ENCODE measurements at regions not wholly inside any gene's neighbourhood (a gene's known extent, or its start where the extent isn't known, plus 50 kb on each side); places are given as distances from the start of the nearest gene placed in this dataset.

- H3K4me1 Mint-ChIP-seq = no peaks in the 10 kb centered on the region
- Histone ChIP-seq H3K4me2 (replicated peaks; ENCODE audit: extremely low read depth, low read length, poor library complexity, severe bottlenecking) (no peak overlapping the region), H3K4me3 (replicated peaks in 1 of 3; ENCODE audit: low read depth in 2 of 3, low read length in 3 of 3) (no peak overlapping the region), H3K4me1 (ENCODE audit: control insufficient read depth in 1 of 2, insufficient read depth in 2 of 2, low read length in 2 of 2) (no peaks in the 10 kb centered on the region), H3K9me3 (replicated peaks in 1 of 2; ENCODE audit: control insufficient read depth in 1 of 2, insufficient read depth in 1 of 2, low read length in 2 of 2) (no peaks in the 10 kb centered on the region), H3K27ac (ENCODE audit: low read depth in 1 of 2, low read length in 2 of 2) (no peak overlapping the region), H3K36me3 (replicated peaks in 1 of 2; ENCODE audit: control insufficient read depth in 1 of 2, insufficient read depth in 2 of 2, low read length in 2 of 2) (no peaks in the 10 kb centered on the region), H2AFZ (ENCODE audit: insufficient read depth, low read depth, low read length, poor library complexity, severe bottlenecking) (no peak overlapping the region), H3K79me2 (ENCODE audit: insufficient read depth, low read length) (no peaks in the 10 kb centered on the region), H3K9ac (ENCODE audit: insufficient read depth, low read length, poor library complexity, severe bottlenecking) (no peak overlapping the region), H3K27me3 (ENCODE audit: control insufficient read depth in 2 of 2, insufficient read depth in 2 of 2, low read length in 2 of 2) (no peaks in the 10 kb centered on the region), H4K20me1 (ENCODE audit: insufficient read depth, low read length) (no peaks in the 10 kb centered on the region)
- no peak overlapping the region for H3K27ac Mint-ChIP-seq
- intact Hi-C loops (cut with micrococcal nuclease) = no loop called here
- no peak for DNase-seq
- no peak overlapping the region for H3K4me3 Mint-ChIP-seq
- no peaks in the 10 kb centered on the region for H3K27me3 Mint-ChIP-seq (ENCODE audit: low read depth in 3 of 3)
- H3K9me3 Mint-ChIP-seq = peaks cover 3 to 15% (median 8%) of the 10 kb centered on the region in 7 donors
- no peak for TF ChIP-seq CTCF (IDR thresholded peaks at IDR 0.05)
- H3K36me3 Mint-ChIP-seq = peaks cover 0 to 2% of the 10 kb centered on the region in 2 donors
These were observed 217.1 kb downstream of the OTOL1 start for GRCh38 chr3:161713731-161714130.

GRCh38 chr3:161731968-161732367, 235.4 kb downstream of the OTOL1 start:
- Mint-ChIP-seq H3K27me3 (ENCODE audit: low read depth in 3 of 3) (no peaks in the 10 kb centered on the region), H3K36me3 (no peaks in the 10 kb centered on the region), H3K4me1 (peaks cover 9% of the 10 kb centered on the region), H3K9me3 (peaks cover 0 to 2% (median 0%) of the 10 kb centered on the region in 7 donors), H3K4me3 (no peak overlapping the region), H3K27ac (no peak overlapping the region)
- H3K9ac ChIP-seq (ENCODE audit: insufficient read depth, low read length, poor library complexity, severe bottlenecking) = no peak overlapping the region
- no peak overlapping the region for H3K27ac ChIP-seq (ENCODE audit: low read depth in 1 of 2, low read length in 2 of 2)
- no peaks in the 10 kb centered on the region for H3K27me3 ChIP-seq (ENCODE audit: control insufficient read depth in 2 of 2, insufficient read depth in 2 of 2, low read length in 2 of 2)
- H3K79me2 ChIP-seq (ENCODE audit: insufficient read depth, low read length) = no peaks in the 10 kb centered on the region
- no peak for DNase-seq
- no peaks in the 10 kb centered on the region for H4K20me1 ChIP-seq (ENCODE audit: insufficient read depth, low read length)
- H3K4me2 ChIP-seq (replicated peaks; ENCODE audit: extremely low read depth, low read length, poor library complexity, severe bottlenecking) = no peak overlapping the region
- no peak overlapping the region for H3K4me3 ChIP-seq (replicated peaks in 1 of 3; ENCODE audit: low read depth in 2 of 3, low read length in 3 of 3)
- 83% methylated on average over 1 of the region's 2 CpGs for WGBS (ENCODE audit: insufficient coverage)
- H3K9me3 ChIP-seq (replicated peaks in 1 of 2; ENCODE audit: control insufficient read depth in 1 of 2, insufficient read depth in 1 of 2, low read length in 2 of 2) = no peaks in the 10 kb centered on the region
- TF ChIP-seq CTCF (IDR thresholded peaks at IDR 0.05) = no peak
- no peaks in the 10 kb centered on the region for H3K36me3 ChIP-seq (replicated peaks in 1 of 2; ENCODE audit: control insufficient read depth in 1 of 2, insufficient read depth in 2 of 2, low read length in 2 of 2)
- H2AFZ ChIP-seq (ENCODE audit: insufficient read depth, low read depth, low read length, poor library complexity, severe bottlenecking) = no peak overlapping the region
- H3K4me1 ChIP-seq (ENCODE audit: control insufficient read depth in 1 of 2, insufficient read depth in 2 of 2, low read length in 2 of 2) = no peaks in the 10 kb centered on the region
- intact Hi-C loops (cut with micrococcal nuclease) = no loop called here

Data from CD14-positive monocyte (primary cell).